ENCODE measurements at regions not wholly inside any gene's neighbourhood (a gene's known extent, or its start where the extent isn't known, plus 50 kb on each side); places are given as distances from the start of the nearest gene placed in this dataset.

DNA sequence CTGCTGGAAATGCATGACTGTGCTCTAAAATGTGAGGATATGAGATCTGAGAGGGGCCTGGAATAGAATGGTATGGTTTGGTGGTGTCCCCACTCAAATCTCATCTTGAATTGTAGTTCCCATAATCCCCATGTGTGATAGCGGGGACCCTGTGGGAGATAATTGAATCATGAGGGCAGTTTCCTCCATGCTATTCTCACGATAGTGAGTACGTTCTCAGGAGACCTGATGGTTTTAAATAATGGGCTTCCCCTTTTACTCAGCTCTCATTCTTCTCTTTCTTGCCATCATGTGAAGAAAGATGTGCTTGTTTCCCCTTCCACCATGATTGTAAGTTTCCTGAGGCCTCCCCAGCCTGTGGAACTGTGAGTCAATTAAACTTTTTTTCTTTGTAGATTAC is 133.6 kb upstream of the ADAMTS16 start:
- DNase-seq (ENCODE audit: extremely low read depth, low read depth): no peak

DNA sequence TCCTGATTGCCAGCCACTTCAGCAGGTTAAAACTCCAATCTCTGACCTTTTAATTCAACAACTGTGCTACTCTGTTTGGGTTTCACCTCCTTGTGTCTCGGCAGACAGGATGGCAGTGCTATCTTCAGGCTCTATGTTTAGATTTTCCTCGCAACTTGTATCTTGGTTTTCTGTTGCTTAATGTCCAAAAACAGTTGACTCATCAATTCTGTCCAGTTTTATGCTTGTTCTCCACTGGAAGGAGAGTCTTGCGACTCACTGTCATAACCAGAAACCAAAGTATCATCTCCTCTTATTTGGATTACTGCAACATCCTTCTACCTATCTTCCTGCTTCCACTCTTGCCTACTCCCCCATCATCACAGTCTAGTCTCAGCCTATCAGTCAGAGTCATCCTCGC is 130.9 kb upstream of the ADAMTS16 start:
- DNase-seq (ENCODE audit: extremely low read depth, low read depth): no peak

DNA sequence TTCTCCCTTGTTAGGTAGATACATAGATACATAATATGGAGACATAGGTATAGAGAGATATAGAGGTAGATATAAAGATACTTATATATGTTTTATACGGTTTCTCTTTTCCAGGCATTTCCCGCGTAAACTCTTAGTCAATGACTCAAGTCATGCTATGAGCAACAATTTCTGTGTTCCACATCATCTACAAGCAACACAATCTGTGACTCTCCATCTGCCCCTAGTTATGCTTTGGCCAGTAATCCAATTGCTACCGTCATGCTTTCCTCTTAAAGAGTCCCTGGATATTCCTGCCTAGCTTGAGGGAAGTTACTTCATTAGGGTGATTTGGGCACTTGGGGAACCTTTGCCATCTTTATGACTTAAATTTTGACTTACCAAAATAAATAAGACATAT is 129.0 kb upstream of the ADAMTS16 start:
- no peak for DNase-seq (ENCODE audit: extremely low read depth, low read depth)

DNA sequence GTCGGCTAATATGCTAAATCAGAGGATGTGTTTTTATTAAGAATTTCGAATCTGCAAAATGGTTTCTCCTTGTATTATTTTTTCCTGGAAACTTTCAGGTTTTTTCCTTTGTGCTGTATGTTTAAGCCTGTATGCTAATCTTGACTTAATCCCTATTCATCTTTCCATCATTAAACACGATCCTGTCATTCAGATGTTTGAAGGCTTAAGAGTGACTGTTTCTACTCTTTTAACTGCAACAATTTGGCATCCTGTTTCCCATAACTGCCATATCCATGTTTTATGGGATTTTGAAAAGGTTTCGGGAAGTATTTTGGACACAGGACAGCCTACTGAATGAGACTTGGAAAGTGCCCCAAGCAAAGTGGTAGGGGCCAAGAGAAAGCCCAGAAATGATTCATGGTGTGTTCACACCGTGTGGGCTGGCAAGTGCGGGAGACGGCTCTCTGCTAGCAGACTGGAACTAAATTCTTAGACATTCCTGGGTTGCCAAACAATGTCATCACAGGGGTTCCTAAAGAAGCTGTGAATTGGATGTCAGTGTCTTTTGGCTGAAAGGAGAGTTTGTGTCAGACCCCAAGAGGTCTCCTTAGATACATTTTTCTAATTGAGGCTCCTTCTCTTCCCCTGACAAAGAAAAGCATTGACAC is 125.4 kb upstream of the ADAMTS16 start:
- DNase-seq (ENCODE audit: extremely low read depth, low read depth): no peak

DNA sequence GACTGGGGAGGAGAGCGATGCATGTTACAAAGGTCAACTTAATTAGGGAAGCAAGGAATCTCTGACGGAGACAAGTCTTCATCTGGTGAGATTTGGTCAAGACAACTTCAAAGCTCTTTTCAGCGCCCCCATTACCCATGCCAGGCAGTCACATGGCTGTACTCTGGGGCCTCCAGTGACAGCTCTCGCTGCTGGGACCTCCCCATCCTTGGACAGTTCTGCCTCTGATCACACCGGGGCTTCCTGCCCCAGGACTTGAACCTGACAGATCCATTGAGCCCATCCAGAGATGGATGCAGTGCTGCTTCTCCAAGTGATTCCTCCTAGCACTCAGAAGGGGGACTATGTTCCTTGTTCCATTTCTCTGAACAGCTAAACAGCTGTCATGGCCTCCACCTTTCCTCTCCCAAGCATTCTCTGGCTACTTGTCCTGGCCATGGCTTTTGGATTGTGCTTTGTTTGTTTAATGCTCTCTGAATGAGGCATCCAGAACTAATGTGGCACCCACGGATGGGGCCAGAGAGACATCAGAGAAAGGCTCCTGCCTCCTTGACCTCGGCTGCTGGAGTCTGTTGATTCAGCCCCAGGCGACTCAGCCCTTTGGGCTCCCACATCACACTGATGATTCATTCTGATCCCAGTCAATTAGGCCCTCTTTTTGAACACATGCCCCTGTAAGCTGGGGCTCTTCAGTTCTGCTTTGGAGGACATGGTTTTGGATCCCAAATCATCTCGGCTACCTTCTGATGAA is 122.1 kb upstream of the ADAMTS16 start:
- DNase-seq (ENCODE audit: extremely low read depth, low read depth): no peak

GRCh38 chr5:5018578-5018970 is 121.6 kb upstream of the ADAMTS16 start:
- no peak for DNase-seq (ENCODE audit: extremely low read depth, low read depth)

GRCh38 chr5:5021436-5021835 is 118.7 kb upstream of the ADAMTS16 start:
- DNase-seq (ENCODE audit: extremely low read depth, low read depth): no peak

DNA sequence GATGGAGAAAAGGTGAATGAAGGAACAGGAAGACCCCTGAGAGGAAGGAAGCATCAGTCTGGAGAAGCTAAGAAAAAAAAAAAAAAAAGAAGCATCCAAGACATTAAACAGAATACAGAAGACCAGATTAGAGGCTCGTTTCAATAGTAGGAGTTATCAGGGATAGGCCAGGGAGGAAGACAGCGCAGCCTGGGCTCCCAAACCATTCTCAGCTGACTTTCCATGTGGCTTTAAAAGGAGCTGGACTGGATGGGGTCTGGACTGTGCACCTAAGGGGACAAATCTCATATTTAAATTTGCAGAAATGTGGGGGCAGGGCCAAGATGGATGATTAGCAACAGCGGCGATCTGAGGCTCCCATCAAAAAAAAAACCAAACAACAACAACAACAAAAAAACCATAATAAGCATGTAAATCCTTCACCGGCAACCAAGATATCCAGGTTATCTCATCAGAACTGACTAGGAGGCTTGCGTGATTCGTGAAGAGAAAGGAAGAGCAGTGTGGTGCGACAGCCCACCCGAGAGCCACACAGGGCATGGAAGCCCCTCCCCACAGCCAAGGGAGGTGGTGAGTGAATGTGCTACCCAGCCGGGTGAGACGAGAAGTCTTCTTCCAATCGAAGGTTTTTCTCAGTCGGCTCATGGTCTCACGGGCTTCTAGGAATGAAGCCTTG is 114.9 kb upstream of the ADAMTS16 start:
- DNase-seq (ENCODE audit: extremely low read depth, low read depth): no peak

GRCh38 chr5:5025774-5026408 is 114.2 kb upstream of the ADAMTS16 start:
- no peak for DNase-seq (ENCODE audit: extremely low read depth, low read depth)

- no peak for DNase-seq (ENCODE audit: extremely low read depth, low read depth)
Measured at GRCh38 chr5:5026409-5026785, 113.7 kb upstream of the ADAMTS16 start.

GRCh38 chr5:5031665-5032064 is 108.5 kb upstream of the ADAMTS16 start:
- no peak for DNase-seq (ENCODE audit: extremely low read depth, low read depth)

DNA sequence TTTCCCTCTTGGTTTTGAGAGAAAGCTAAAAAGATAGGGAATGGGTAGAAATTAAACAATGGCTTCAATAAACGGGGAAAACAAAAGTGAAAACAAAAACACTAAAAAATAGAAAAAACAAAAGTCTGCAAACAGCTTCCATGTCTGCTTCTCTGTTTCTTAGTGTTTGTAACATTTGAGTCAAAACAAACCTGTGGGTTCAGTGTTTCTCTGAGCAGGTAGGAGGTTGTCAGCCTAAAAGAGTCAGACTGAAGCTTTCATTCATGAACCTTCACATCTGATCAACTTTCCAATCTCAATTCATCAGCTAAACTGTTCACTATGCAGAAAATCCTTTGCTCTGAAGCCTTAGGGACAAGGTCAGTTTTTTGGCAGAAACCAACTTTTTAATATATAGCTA is 102.5 kb upstream of the ADAMTS16 start:
- no peak for DNase-seq (ENCODE audit: extremely low read depth, low read depth)

- DNase-seq (ENCODE audit: extremely low read depth, low read depth): no peak
Measured at GRCh38 chr5:5039918-5040317, 100.2 kb upstream of the ADAMTS16 start.

- DNase-seq (ENCODE audit: extremely low read depth, low read depth): no peak
Measured at GRCh38 chr5:5040712-5041111, 99.4 kb upstream of the ADAMTS16 start.

GRCh38 chr5:5042806-5043205 is 97.3 kb upstream of the ADAMTS16 start:
- DNase-seq (ENCODE audit: extremely low read depth, low read depth): no peak

DNA sequence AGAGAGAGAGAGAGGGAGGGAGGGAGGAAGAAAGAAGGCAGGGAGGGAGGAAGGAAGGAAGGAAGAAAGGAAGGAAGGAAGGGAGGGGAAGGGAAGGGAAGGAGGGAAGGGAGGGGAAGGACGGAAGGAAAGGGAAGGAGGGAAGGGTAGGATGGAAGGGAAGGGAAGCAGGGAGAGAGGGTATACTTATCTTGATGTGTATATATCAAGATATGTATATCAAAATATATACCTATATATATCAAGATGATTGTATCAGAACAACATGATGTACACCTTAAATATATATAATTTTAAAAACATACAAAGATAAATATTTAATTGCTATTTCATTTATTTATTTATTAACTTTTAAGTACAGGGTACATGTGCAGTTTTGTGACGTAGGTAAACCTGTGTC is 96.8 kb upstream of the ADAMTS16 start:
- no peak for DNase-seq (ENCODE audit: extremely low read depth, low read depth)

GRCh38 chr5:5044247-5044840 is 95.8 kb upstream of the ADAMTS16 start:
- no peak for DNase-seq (ENCODE audit: extremely low read depth, low read depth)

GRCh38 chr5:5046680-5047502 is 93.2 kb upstream of the ADAMTS16 start:
- no peak for DNase-seq (ENCODE audit: extremely low read depth, low read depth)

DNA sequence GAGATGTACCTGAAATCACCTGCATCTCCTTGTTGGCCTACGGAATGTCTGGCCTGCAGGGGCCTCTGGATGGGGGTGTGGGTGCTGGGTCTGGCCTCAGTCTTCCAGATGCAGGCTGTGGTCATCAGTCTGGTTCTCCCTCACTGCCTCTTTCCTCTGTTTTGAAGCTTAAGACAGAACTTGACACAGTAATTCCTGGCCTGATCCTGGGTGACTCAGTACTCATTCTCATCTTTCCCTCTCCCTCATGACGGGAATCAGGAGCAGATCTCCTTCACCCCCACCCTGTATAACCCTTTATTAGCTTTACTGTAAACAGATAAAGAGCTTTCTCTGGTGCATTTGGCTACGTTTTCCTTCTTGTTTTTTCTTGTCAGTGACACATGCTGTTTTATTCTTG is 89.3 kb upstream of the ADAMTS16 start:
- DNase-seq (ENCODE audit: extremely low read depth, low read depth): no peak

- DNase-seq (ENCODE audit: extremely low read depth, low read depth): no peak
Measured at GRCh38 chr5:5055712-5056111, 84.4 kb upstream of the ADAMTS16 start.

All from NCI-H460 (cell line).